Skin of body (tissue), 1 donor: ENCODE measurements at regions not wholly inside any gene's neighbourhood (a gene's known extent, or its start where the extent isn't known, plus 50 kb on each side); places are given as distances from the start of the nearest gene placed in this dataset.
"Not testable (repeated sequence)": the region's sequence is repeated elsewhere in the genome, so short reads cannot be mapped to it uniquely, and the experiment has no call there.

ENCODE experiments used
- DNase-seq: peaks from one replicate; lab custom pipeline; 2025; lab: John Stamatoyannopoulos, UW

GRCh38 chr9:15033316-15033715 lies 123.1 kb upstream of the FREM1 start:
- DNase-seq, result no peak

DNA sequence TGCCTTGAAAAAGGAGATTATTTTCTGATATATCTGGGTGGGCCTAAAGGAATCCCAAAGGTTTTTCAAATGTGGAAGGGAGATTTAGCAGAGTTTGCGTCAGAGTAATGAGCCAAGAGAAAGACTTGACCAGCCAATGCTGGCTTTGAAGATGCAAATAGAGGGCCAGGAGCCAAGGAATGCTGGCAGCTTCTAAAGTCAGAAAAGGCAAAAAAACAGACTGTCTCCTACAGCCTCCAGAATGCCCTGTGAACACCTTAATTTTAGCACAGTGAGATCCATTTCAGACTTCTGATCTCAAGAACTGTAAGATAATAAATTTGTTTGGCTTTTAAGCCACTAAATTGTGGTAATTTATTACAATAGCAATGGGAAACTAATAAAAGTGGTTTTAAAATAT lies 122.6 kb upstream of the FREM1 start:
- DNase-seq, result no peak

DNA sequence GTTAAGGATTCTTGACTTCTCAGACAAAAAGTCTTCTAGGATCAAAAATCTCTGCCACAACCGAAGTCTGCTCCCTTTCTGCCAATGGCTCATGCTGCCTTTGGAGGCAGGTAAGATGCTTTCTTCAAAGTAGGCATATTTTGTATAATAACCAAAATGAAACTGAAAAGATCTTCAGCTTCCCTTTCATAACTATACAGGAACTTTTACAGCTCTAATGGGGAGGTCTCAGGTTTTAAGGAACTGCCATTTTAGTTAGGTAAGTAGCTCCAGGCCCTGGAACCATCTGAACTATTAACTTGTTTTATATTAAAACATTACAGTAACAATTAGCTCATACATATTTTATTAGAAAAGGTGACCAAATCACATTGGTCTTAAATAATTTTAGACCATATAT lies 110.9 kb upstream of the FREM1 start:
- DNase-seq, result no peak

- DNase-seq, result no peak
These were observed 107.9 kb upstream of the FREM1 start for GRCh38 chr9:15018096-15018637.

GRCh38 chr9:15010581-15010980 lies 100.4 kb upstream of the FREM1 start:
- DNase-seq, result no peak

- DNase-seq, result no peak
These were observed 97.5 kb upstream of the FREM1 start for GRCh38 chr9:15007698-15008097.

DNA sequence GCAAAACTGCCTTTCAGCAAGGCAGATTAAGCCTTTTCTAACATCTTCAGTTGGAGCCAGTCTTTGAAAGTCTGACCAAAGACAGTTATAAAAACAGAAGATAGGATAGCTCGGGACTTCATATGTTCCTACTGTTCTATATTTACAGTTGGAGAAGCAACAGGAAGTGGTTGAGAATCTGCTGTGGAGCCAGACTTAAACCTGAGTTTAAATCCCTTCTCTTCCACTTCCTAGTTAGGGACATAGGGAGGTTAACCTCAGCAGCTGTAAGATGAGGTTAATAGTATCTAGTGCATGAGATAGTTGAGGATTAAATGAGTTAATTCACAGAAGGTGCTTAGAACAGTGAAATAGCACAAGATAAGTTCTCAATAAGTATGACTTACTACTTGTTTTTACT lies 84.5 kb upstream of the FREM1 start:
- DNase-seq, result no peak

DNA sequence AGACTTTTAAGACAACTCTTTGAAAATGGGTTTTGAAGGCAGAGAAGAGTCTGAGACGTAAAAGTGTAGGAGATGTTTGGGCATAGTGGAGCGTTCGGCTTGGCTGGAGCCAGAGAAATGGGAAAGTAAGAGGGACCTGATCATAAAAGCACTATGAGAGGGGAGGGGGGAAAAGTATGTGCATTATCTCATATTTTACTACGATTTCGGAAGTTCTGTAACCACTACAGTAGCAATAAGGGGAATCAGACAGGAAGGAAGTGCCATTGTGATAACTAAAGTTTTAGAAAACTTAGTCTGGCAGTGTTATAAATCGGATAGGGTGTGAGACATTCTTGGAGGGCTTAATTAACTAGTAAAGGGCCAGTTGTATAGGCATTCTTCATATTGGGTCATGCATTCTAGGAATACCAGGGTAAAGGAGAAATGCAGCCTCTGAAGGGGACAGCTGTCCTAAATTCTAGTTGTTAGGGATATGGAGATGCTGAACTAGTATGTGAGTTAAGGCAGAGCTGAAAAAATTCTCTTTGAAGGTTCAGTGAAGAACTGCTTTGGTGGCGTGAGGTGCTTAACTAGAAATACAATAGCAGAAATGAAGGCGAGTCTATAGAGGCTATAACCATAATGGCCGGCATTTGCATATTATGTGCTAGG lies 83.8 kb upstream of the FREM1 start:
- peak; percentile 34 for DNase-seq

DNA sequence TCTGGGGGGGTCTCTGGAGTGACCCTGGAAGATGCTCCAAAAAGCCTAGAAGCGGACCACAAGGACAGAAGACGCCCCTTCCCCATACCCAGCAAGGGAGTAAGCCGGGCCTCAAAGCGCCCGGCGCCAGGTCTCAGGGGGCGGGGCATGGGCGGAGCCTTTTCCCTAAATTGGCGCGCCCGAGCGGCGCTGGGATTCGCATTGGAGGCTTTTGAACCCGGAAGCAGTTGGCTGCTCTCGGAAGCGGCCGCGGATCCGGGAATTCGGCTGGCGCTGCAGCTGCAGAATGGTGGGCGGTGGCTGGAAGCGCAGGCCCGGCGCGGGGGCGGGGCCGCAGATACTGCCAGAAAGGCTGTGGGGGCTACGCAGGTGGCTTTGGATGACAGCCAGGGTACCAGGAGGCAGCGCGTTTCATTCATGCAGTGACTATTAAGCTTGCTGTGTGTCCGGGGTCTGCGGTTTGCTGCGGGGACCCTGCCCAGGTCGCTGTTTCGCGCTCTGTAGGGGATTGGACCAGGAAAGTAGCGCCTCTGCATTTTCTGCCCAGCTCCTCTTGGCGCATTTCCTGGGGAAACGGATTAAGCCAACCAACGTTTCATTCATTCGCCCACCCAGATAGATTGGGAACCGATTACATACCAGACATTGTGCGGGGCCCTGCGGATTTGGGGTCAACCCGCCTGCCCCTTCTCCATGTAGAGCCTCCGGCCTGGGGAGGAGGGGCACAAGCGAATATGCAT lies 83.0 kb upstream of the FREM1 start:
- peak; percentile 87 for DNase-seq

- DNase-seq, result peak; percentile 18
These were observed 82.3 kb upstream of the FREM1 start for GRCh38 chr9:14992516-14992915.

DNA sequence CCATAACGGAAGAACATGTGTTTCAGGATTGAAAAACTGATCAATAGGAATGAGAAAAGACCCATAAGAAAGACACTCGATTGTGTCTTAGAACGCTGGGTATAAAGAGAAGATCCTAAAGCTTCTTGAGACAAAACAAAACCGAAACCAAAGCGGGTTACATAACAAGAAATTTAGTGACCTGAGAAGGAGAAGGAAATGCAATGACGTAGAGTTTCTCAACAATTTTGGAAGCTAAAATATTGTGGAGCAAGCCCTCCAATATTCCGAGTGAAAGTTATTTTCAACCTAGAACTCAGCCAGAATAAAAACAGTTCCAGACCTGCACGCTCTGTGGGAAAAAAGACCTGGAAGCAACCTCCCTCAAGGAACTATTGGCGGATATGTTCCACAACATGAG lies 81.9 kb upstream of the FREM1 start:
- peak; percentile 26 for DNase-seq

- not testable (repeated sequence) for DNase-seq
These were observed 80.4 kb upstream of the FREM1 start for GRCh38 chr9:14990647-14991046.

DNA sequence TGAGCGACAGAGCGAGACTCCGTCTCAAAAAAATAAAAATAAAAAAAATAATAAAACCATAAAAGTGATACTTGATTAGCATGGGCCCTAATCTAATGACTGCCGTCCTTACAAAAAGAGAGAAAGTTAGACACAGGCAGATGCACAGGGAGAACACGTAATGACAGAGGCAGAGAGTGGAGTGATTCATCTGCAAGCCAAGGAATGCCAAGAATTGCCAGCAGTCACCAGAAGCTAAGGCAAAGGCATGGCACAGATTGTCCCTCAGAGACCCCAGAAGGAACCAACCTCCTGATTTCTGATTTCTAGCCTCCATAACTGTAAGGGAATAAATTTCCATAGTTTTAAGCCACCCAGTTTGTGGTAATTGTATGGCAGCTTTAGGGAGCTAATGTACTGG lies 79.6 kb upstream of the FREM1 start:
- no peak for DNase-seq

DNA sequence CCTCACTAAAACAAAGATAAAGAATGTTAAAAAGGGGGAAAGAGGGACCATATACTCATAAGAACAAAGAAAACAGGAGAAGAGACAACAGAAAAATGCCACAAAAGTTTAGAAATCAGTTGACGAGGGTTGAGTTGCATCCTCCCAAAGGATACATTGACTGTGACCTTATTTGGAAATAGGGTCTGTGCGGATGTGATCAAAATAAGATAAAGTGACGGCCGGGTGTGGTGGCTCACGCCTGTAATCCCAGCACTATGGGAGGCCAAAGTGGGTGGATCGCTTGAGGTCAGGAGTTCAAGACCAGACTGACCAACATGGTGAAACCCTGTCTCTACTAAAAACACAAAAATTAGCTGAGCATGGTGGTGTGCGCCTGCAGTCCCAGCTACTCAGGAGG lies 79.1 kb upstream of the FREM1 start:
- not testable (repeated sequence) for DNase-seq

- DNase-seq, result no peak
These were observed 77.6 kb upstream of the FREM1 start for GRCh38 chr9:14987858-14988257.

DNA sequence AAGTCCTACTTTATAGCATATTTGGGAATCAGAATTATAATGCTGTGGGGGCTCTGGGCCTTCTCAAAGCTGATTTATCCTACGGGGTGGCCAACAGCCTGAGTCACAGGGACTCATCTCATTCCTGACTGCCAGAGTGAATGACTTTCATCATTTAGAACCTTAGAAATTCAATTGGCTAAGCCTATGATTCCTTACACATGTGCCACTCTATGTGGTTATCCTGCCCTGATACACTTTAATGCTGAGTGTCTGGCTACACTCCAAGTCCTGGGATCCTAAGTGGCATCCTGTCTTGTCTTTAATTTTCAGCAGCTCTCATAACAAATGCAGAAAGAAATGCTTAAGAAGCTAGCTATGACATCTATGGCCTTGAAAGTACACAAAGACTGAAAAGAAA lies 75.2 kb upstream of the FREM1 start:
- DNase-seq, result no peak

DNA sequence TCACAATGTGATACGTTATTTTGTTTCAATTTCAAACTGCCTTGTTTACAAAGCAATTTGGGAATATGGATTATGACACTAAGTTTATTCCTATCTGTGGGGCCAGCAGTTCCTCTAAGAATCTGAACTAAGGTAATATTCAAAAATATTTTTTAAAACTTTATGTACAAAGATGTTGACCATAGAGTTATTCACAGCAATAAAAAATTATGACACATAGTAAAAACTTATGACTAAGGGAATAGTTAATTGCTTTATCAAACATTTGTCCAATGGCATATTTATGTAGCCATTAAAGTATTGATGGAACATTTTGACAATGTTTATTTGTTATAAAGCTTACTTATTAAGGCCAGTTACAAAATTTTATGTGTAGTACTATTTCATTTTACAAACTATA lies 73.4 kb upstream of the FREM1 start:
- DNase-seq, result no peak

DNA sequence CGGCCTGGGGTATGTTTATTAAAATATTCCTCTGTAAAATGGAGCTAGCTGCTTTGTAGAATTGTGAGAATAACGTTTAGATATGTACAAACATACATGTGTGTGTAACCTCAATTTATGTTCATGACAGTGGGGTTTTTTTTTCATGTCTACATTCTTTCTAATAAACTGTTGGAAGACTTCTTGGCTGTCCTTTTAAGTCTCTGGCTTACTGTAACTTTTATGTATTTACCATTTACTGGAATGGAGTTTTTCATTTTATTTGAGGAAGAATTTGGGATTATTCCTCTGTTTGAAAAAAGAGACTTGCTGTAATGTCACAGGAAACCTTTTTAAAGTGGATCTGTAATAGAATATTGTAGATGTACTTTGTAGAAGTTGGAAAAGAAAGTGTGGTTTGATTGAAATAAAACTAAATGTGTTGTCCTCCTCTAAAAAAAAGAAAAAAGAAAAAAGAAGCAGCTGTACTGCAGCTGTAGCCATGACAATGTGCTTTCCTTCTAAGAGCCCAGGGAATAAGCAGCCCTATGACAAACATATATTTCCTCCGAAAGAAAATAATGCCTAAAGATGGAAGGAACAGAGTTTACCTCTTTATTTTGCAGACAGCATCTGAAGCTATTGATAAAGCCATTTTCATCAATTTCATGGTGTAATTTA lies 71.2 kb upstream of the FREM1 start:
- DNase-seq, result peak; percentile 69

DNA sequence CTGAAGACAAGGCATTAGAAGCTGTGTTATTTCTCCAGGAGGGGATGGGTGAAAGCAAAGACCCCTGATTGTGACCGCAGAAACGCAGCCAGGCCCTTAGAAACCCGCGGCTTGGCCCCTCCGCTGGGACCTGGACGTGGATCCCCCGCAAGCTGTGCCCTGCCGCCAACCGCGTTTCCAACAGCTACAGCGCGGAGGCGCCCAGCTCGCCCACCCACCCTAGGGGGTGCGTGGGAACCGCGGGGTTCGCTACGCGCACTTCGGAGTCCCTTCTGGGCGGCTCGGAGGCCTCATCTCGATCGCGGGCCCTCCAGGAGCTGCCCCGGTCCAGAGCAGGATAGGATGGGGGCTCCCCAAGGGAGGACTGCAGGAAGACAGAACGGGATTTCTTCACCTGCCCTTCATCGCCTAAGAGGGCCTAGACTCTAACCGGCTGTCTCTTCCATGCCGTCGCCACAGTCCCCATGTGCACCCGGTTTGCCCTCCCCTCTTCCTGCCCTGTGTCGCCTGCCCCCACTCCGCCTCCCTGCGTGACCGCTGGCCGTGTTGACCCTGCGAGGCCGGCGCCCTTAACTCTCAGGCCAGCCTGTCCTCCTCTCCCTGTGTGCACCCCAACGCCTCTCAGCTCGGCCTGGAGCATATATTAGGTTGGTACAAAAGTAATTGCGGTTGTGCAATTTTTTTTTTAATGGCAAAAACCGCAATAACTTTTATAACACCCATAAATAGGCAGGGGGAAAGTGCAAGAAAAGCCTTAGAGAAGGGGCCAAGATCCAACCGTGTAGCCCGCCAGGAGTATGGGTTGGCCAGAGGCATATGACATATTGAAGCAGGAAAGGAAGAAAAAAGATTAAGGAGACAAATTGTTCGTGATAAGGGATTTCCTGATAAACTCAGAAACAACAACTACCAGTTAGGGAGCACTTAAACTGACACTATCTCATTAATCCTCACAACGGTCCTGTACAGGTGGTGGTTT lies 68.1 kb upstream of the FREM1 start:
- no peak for DNase-seq

- DNase-seq, result no peak
These were observed 57.5 kb upstream of the FREM1 start for GRCh38 chr9:14967450-14968321.
